Right lobe of liver (tissue), 4 donors: ENCODE measurements at regions not wholly inside any gene's neighbourhood (a gene's known extent, or its start where the extent isn't known, plus 50 kb on each side); places are given as distances from the start of the nearest gene placed in this dataset.

Experiments
- CTCF ChIP-seq, 4 donors: fragments of 200-600 bp in 3 of 4; fragments of 450-650 bp in 1 of 4; IDR thresholded peaks; one replicate each; pipeline versions ENCODE4 v1.5.1 to v1.8.0; 2016 to 2022; ENCODE audit warnings: antibody characterized with exemption in 4 of 4, mild to moderate bottlenecking in 2 of 4
- POLR2A ChIP-seq: fragments of 450-650 bp; IDR thresholded peaks from one replicate; pipeline ENCODE4 v1.6.1; 2017; ENCODE audit warnings: antibody characterized with exemption, mild to moderate bottlenecking
- donor health status: DM: no; HTN: no; CAD: no.
- donor health status: DM: no; HTN: no; CAD: no.
- donor health status: DM: no; HTN: yes; CAD: no.

- no peak for TF ChIP-seq CTCF (IDR thresholded peaks at IDR 0.05)
- no peak for TF ChIP-seq POLR2A
These were observed 521.0 kb upstream of the ATP2B1 start for GRCh38 chr12:90229407-90230170.
